Thyroid gland (tissue), 4 donors: ENCODE measurements at regions not wholly inside any gene's neighbourhood (a gene's known extent, or its start where the extent isn't known, plus 50 kb on each side); places are given as distances from the start of the nearest gene placed in this dataset.

Experiments
- POLR2A ChIP-seq, 2 donors: fragments of 450-650 bp; IDR thresholded peaks; one replicate each; pipeline ENCODE4 v1.6.1; 2017; ENCODE audit warnings: antibody characterized with exemption in 2 of 2, mild to moderate bottlenecking in 2 of 2, moderate library complexity in 1 of 2
- TF ChIP-seq, protein P1 (sequence below), 6 experiments: fragments of 200-600 bp in 3 of 6; fragments of 450-650 bp in 3 of 6; sonication (generic) in 3 of 6; IDR thresholded peaks; one replicate each; pipeline ENCODE4 v1.5.1; 2016 to 2019; ENCODE audit warnings: antibody characterized with exemption in 6 of 6, mild to moderate bottlenecking in 2 of 6, inconsistent platforms in 1 of 6, moderate library complexity in 1 of 6

DNA sequence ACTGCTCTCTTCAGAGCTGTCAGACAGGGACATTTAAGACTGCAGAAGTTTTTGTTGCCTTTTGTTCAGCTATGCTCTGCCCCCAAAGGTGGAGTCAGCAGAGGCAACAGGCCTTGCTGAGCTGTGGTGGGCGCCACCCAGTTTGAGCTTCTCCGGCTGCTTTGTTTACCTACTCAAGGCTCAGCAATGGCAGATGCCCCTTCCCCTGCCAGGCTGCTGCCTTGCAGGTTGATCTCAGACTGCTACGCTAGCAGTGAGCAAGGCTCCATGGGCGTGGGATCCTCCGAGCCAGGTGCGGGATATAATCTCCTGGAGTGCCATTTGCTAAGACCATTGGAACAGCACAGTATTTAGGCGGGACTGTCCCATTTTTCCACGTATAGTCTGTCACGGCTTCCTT, 371.4 kb upstream of the AMOT start:
- TF ChIP-seq, protein P1, sequence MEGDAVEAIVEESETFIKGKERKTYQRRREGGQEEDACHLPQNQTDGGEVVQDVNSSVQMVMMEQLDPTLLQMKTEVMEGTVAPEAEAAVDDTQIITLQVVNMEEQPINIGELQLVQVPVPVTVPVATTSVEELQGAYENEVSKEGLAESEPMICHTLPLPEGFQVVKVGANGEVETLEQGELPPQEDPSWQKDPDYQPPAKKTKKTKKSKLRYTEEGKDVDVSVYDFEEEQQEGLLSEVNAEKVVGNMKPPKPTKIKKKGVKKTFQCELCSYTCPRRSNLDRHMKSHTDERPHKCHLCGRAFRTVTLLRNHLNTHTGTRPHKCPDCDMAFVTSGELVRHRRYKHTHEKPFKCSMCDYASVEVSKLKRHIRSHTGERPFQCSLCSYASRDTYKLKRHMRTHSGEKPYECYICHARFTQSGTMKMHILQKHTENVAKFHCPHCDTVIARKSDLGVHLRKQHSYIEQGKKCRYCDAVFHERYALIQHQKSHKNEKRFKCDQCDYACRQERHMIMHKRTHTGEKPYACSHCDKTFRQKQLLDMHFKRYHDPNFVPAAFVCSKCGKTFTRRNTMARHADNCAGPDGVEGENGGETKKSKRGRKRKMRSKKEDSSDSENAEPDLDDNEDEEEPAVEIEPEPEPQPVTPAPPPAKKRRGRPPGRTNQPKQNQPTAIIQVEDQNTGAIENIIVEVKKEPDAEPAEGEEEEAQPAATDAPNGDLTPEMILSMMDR (IDR thresholded peaks at IDR 0.05) = no peak
- no peak for TF ChIP-seq POLR2A (IDR thresholded peaks at IDR 0.05)
